CD14-positive monocyte (primary cell): ENCODE measurements at regions not wholly inside any gene's neighbourhood (a gene's known extent, or its start where the extent isn't known, plus 50 kb on each side); places are given as distances from the start of the nearest gene placed in this dataset.

Source experiments
- DNase-seq, 3 donors: peaks; one replicate each; pipeline ENCODE4 v3.0.0-alpha.2; 2011 to 2022
- H2AFZ ChIP-seq: 2 replicates; pipeline ENCODE4 v1.6.0; 2012; ENCODE audit warnings: mild to moderate bottlenecking, low read depth, low read length, inconsistent platforms; ENCODE audit not compliant: insufficient read depth, poor library complexity, severe bottlenecking
- H3K27ac ChIP-seq, 2 donors: 1 replicate in 1 of 2; 2 replicates in 1 of 2; pipeline ENCODE4 v1.5.1; 2012 to 2013; ENCODE audit warnings: low read length in 2 of 2, control low read depth in 1 of 2, inconsistent platforms in 1 of 2, low read depth in 1 of 2, mild to moderate bottlenecking in 1 of 2
- H3K27me3 ChIP-seq, 2 donors: one replicate each; pipeline versions ENCODE4 v1.6.0 to v1.6.1; 2011 to 2013; ENCODE audit warnings: low read length in 2 of 2; ENCODE audit not compliant: control insufficient read depth in 2 of 2, insufficient read depth in 2 of 2
- H3K36me3 ChIP-seq, 2 donors: replicated peaks in 1 of 2; 1 replicate in 1 of 2; 2 replicates in 1 of 2; pipeline versions ENCODE4 v1.5.1 to v1.6.1; 2012 to 2013; ENCODE audit warnings: low read length in 2 of 2, control low read depth in 1 of 2, inconsistent platforms in 1 of 2, mild to moderate bottlenecking in 1 of 2; ENCODE audit not compliant: insufficient read depth in 2 of 2, control insufficient read depth in 1 of 2
- H3K4me1 ChIP-seq, 2 donors: 1 replicate in 1 of 2; 2 replicates in 1 of 2; pipeline versions ENCODE4 v1.5.1 to v1.6.1; 2012 to 2013; ENCODE audit warnings: low read length in 2 of 2, control low read depth in 1 of 2, inconsistent platforms in 1 of 2, mild to moderate bottlenecking in 1 of 2, moderate library complexity in 1 of 2; ENCODE audit not compliant: insufficient read depth in 2 of 2, control insufficient read depth in 1 of 2
- H3K4me2 ChIP-seq: replicated peaks from 2 replicates; pipeline ENCODE3; 2012; ENCODE audit warnings: low read length, moderate library complexity, mild to moderate bottlenecking; ENCODE audit not compliant: poor library complexity, severe bottlenecking; ENCODE audit errors: extremely low read depth
- H3K4me3 ChIP-seq, 3 experiments: fragments of 200-600 bp in 1 of 3; sonication (generic) in 1 of 3; replicated peaks in 1 of 3; 1 replicate in 2 of 3; 2 replicates in 1 of 3; pipeline ENCODE4 v1.5.1; 2011 to 2013; ENCODE audit warnings: low read length in 3 of 3, mild to moderate bottlenecking in 3 of 3, control low read depth in 2 of 3, low read depth in 2 of 3, inconsistent platforms in 1 of 3, moderate library complexity in 1 of 3
- H3K79me2 ChIP-seq: 2 replicates; pipeline ENCODE4 v1.6.0; 2012; ENCODE audit warnings: mild to moderate bottlenecking, control low read depth, inconsistent platforms, low read length, moderate library complexity; ENCODE audit not compliant: insufficient read depth
- H3K9ac ChIP-seq: 2 replicates; pipeline ENCODE4 v1.6.0; 2017; ENCODE audit warnings: low read length, mild to moderate bottlenecking; ENCODE audit not compliant: insufficient read depth, poor library complexity, severe bottlenecking
- H3K9me3 ChIP-seq, 2 donors: replicated peaks in 1 of 2; 1 replicate in 1 of 2; 2 replicates in 1 of 2; pipeline versions ENCODE4 v1.5.1 to v1.6.1; 2012 to 2013; ENCODE audit warnings: low read length in 2 of 2, control low read depth in 1 of 2; ENCODE audit not compliant: control insufficient read depth in 1 of 2, insufficient read depth in 1 of 2
- H4K20me1 ChIP-seq: 2 replicates; pipeline ENCODE4 v1.6.0; 2012; ENCODE audit warnings: mild to moderate bottlenecking, low read length, control low read depth, moderate library complexity; ENCODE audit not compliant: insufficient read depth
- H3K27ac Mint-ChIP-seq, 7 donors: one replicate each; pipeline ENCODE4 v1.8.0; 2020; ENCODE audit warnings: mild to moderate bottlenecking in 7 of 7, mixed read lengths in 7 of 7, moderate library complexity in 6 of 7, inconsistent platforms in 2 of 7
- H3K27me3 Mint-ChIP-seq, 3 donors: one replicate each; pipeline ENCODE4 v1.8.0; 2021 to 2022; ENCODE audit warnings: low read depth in 3 of 3, mild to moderate bottlenecking in 3 of 3, mixed read lengths in 3 of 3, moderate library complexity in 3 of 3, inconsistent platforms in 1 of 3
- H3K36me3 Mint-ChIP-seq, 2 donors: one replicate each; pipeline ENCODE4 v1.8.0; 2020; ENCODE audit warnings: mixed read lengths in 2 of 2, inconsistent platforms in 1 of 2, mild to moderate bottlenecking in 1 of 2
- H3K4me1 Mint-ChIP-seq: one replicate; pipeline ENCODE4 v1.8.0; 2020; ENCODE audit warnings: mild to moderate bottlenecking, mixed read lengths
- H3K4me3 Mint-ChIP-seq, 2 donors: one replicate each; pipeline ENCODE4 v1.8.0; 2020; ENCODE audit warnings: mild to moderate bottlenecking in 2 of 2, mixed read lengths in 2 of 2, moderate library complexity in 1 of 2
- H3K9me3 Mint-ChIP-seq, 7 donors: one replicate each; pipeline ENCODE4 v1.8.0; 2020 to 2022; ENCODE audit warnings: mixed read lengths in 7 of 7, mild to moderate bottlenecking in 6 of 7, moderate library complexity in 6 of 7, inconsistent platforms in 2 of 7
- WGBS: methylation state at CpG from one replicate; pipeline ENCODE4 v1.1.5; 2013; ENCODE audit warnings: missing lambda C conversion rate; ENCODE audit not compliant: insufficient coverage; 5-methylcytosine and 5-hydroxymethylcytosine counted together
- intact Hi-C, 2 donors: fragments of 100-400 bp; cut with micrococcal nuclease; formaldehyde crosslinking; loops; one replicate each; pipeline versions ENCODE4 v1.15.0 to v1.15.1; 2023
- TF ChIP-seq, protein P1 (sequence below): fragments of 200-600 bp; IDR thresholded peaks from one replicate; pipeline ENCODE4 v1.8.0; 2022; ENCODE audit warnings: antibody characterized with exemption, mild to moderate bottlenecking

DNA sequence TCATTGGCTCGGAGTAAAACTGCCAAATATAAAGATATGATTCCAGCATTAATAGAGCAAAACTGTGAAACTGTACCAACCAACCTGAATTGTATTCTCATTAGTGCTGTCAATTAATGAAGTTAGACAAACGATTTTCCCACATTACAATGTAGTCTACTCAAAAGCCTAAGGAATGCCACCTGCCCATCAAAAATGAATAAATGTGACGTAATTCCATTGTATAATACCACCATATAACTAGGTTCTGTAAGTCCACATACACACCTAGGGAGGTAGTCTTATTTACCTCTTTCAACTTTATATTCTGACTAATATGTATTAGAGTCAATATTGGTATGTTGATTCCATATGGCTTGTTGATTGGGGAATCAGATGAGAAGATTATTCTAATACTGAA is 76.2 kb downstream of the FAM76B start:
- no peak overlapping the region for H3K27ac ChIP-seq
- intact Hi-C loops = no loop called here

DNA sequence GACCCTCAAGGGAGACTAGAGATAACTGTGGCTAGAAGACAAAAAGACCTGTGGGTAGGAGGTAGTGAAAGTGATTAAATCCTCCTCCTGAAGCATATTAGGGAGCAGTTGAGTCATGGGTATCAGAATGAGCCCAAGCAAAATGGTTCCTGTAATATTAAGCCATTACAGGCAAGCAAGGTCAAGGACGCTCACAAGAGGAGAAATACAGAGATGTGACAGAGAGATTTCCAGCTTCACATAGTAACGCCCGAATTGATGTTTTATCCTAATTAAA is 77.7 kb downstream of the FAM76B start:
- peaks cover 0 to 1% (median 0%) of the 10 kb centered on the region in 3 donors for H3K27me3 Mint-ChIP-seq
- no peaks in the 10 kb centered on the region for H3K36me3 Mint-ChIP-seq
- Histone ChIP-seq H3K9me3 (no peaks in the 10 kb centered on the region), H3K4me1 (no peaks in the 10 kb centered on the region), H3K4me2 (no peak overlapping the region), H3K9ac (no peak overlapping the region), H3K27me3 (no peaks in the 10 kb centered on the region), H3K79me2 (no peaks in the 10 kb centered on the region), H3K36me3 (no peaks in the 10 kb centered on the region), H2AFZ (no peak overlapping the region), H3K4me3 (no peak overlapping the region), H4K20me1 (no peaks in the 10 kb centered on the region), H3K27ac (no peak overlapping the region)
- no peak overlapping the region for H3K4me3 Mint-ChIP-seq
- no peaks in the 10 kb centered on the region for H3K9me3 Mint-ChIP-seq
- H3K4me1 Mint-ChIP-seq = peaks cover 5% of the 10 kb centered on the region
- WGBS = no CpG with 5 or more reads among the region's 3 CpGs
- no peak for DNase-seq
- intact Hi-C loops = no loop called here
- TF ChIP-seq, protein P1, sequence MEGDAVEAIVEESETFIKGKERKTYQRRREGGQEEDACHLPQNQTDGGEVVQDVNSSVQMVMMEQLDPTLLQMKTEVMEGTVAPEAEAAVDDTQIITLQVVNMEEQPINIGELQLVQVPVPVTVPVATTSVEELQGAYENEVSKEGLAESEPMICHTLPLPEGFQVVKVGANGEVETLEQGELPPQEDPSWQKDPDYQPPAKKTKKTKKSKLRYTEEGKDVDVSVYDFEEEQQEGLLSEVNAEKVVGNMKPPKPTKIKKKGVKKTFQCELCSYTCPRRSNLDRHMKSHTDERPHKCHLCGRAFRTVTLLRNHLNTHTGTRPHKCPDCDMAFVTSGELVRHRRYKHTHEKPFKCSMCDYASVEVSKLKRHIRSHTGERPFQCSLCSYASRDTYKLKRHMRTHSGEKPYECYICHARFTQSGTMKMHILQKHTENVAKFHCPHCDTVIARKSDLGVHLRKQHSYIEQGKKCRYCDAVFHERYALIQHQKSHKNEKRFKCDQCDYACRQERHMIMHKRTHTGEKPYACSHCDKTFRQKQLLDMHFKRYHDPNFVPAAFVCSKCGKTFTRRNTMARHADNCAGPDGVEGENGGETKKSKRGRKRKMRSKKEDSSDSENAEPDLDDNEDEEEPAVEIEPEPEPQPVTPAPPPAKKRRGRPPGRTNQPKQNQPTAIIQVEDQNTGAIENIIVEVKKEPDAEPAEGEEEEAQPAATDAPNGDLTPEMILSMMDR = no peak
- H3K27ac Mint-ChIP-seq = no peak overlapping the region

More for the DNA sequence above, 76.2 kb downstream of the FAM76B start:
- Histone ChIP-seq H4K20me1 (no peaks in the 10 kb centered on the region), H3K4me1 (no peaks in the 10 kb centered on the region), H2AFZ (no peak overlapping the region), H3K4me2 (no peak overlapping the region), H3K9ac (no peak overlapping the region), H3K9me3 (peaks cover 0 to 3% of the 10 kb centered on the region in 2 donors), H3K79me2 (no peaks in the 10 kb centered on the region), H3K4me3 (no peak overlapping the region), H3K27me3 (no peaks in the 10 kb centered on the region), H3K36me3 (no peaks in the 10 kb centered on the region)
- TF ChIP-seq, protein P1 = no peak
- WGBS = no CpG with 5 or more reads among the region's 3 CpGs
- Mint-ChIP-seq H3K27ac (no peak overlapping the region), H3K36me3 (no peaks in the 10 kb centered on the region), H3K27me3 (peaks cover 0 to 2% (median 1%) of the 10 kb centered on the region in 3 donors), H3K4me3 (no peak overlapping the region), H3K4me1 (peaks cover 5% of the 10 kb centered on the region), H3K9me3 (peaks cover 0 to 5% (median 3%) of the 10 kb centered on the region in 7 donors)
- DNase-seq = no peak
